HEK293 (cell line): ENCODE measurements at regions not wholly inside any gene's neighbourhood (a gene's known extent, or its start where the extent isn't known, plus 50 kb on each side); places are given as distances from the start of the nearest gene placed in this dataset.

Experiments
- CTCF ChIA-PET: fragments of 350-600 bp; formaldehyde crosslinking; extraction: SDS; loops from one replicate; lab custom pipeline; 2021; ENCODE audit warnings: antibody characterized with exemption; lab: Yijun Ruan, JAX
- POLR2A ChIA-PET: fragments of 300-600 bp; formaldehyde crosslinking; extraction: SDS; loops from one replicate; lab custom pipeline; 2020; ENCODE audit warnings: antibody characterized with exemption, inconsistent platforms; lab: Yijun Ruan, JAX
- H3K27ac ChIP-seq: fragments of 200-500 bp; sonication (Bioruptor generic); 2 replicates; pipeline ENCODE4 v1.5.1; 2014; ENCODE audit warnings: low read depth, low read length, control low read depth, inconsistent platforms; ENCODE audit errors: extremely low read depth
- H3K36me3 ChIP-seq, 2 experiments: fragments of 200-500 bp in 1 of 2; sonication (Bioruptor generic) in 1 of 2; 1 replicate in 1 of 2; 2 replicates in 1 of 2; pipeline ENCODE4 v1.5.1; 2014 to 2017; ENCODE audit warnings: inconsistent platforms in 2 of 2, low read length in 2 of 2; ENCODE audit not compliant: control insufficient read depth in 2 of 2, insufficient read depth in 1 of 2
- H3K4me1 ChIP-seq: fragments of 200-500 bp; sonication (Bioruptor generic); 2 replicates; pipeline ENCODE4 v1.5.1; 2014; ENCODE audit warnings: mild to moderate bottlenecking, low read length, inconsistent platforms; ENCODE audit not compliant: control insufficient read depth, insufficient read depth
- H3K4me3 ChIP-seq: 2 replicates; pipeline ENCODE4 v1.5.1; 2011; ENCODE audit warnings: low read depth, mild to moderate bottlenecking, control low read depth, low read length, moderate library complexity
- H3K9me3 ChIP-seq: fragments of 200-500 bp; sonication (Bioruptor generic); 2 replicates; pipeline ENCODE4 v1.5.1; 2014; ENCODE audit warnings: low read depth, low read length, inconsistent platforms; ENCODE audit not compliant: control insufficient read depth, insufficient read depth
- FEZF1 ChIP-seq: fragments of 450-650 bp; formaldehyde crosslinking; IDR thresholded peaks from 2 replicates; pipeline ENCODE4 v1.5.1; 2016; ENCODE audit warnings: missing biosample characterization, missing genetic modification characterization
- KLF9 ChIP-seq: fragments of 450-650 bp; formaldehyde crosslinking; IDR thresholded peaks from 2 replicates; pipeline ENCODE4 v1.5.1; 2016; ENCODE audit warnings: missing biosample characterization, missing genetic modification characterization, low read depth
- MYNN ChIP-seq: fragments of 450-650 bp; formaldehyde crosslinking; IDR thresholded peaks from 2 replicates; pipeline ENCODE4 v1.5.1; 2016; ENCODE audit warnings: missing biosample characterization, missing genetic modification characterization, borderline replicate concordance
- REPIN1 ChIP-seq: fragments of 450-650 bp; formaldehyde crosslinking; IDR thresholded peaks from 2 replicates; pipeline ENCODE4 v1.5.1; 2017; ENCODE audit warnings: missing biosample characterization, missing genetic modification characterization, low read depth
- ZBTB21 ChIP-seq: fragments of 450-650 bp; formaldehyde crosslinking; IDR thresholded peaks from 2 replicates; pipeline ENCODE4 v1.5.1; 2017; ENCODE audit warnings: missing biosample characterization, missing genetic modification characterization
- ZFP37 ChIP-seq: fragments of 450-650 bp; formaldehyde crosslinking; IDR thresholded peaks from 2 replicates; pipeline ENCODE4 v1.5.1; 2016; ENCODE audit warnings: missing biosample characterization, missing genetic modification characterization
- ZNF112 ChIP-seq: fragments of 450-650 bp; formaldehyde crosslinking; IDR thresholded peaks from 2 replicates; pipeline ENCODE4 v1.5.0; 2017; ENCODE audit warnings: missing biosample characterization, missing genetic modification characterization
- ZNF138 ChIP-seq: fragments of 450-650 bp; formaldehyde crosslinking; IDR thresholded peaks from 2 replicates; pipeline ENCODE4 v1.5.1; 2016; ENCODE audit warnings: missing biosample characterization, missing genetic modification characterization, borderline replicate concordance
- ZNF157 ChIP-seq: fragments of 450-650 bp; formaldehyde crosslinking; IDR thresholded peaks from 2 replicates; pipeline ENCODE4 v1.5.1; 2016; ENCODE audit warnings: missing biosample characterization, missing genetic modification characterization
- ZNF169 ChIP-seq: fragments of 450-650 bp; formaldehyde crosslinking; IDR thresholded peaks from 2 replicates; pipeline ENCODE4 v1.5.1; 2016; ENCODE audit warnings: missing biosample characterization, missing genetic modification characterization
- ZNF2 ChIP-seq: fragments of 450-650 bp; formaldehyde crosslinking; IDR thresholded peaks from 2 replicates; pipeline ENCODE4 v1.5.1; 2016; ENCODE audit warnings: missing biosample characterization, missing genetic modification characterization
- ZNF335 ChIP-seq: fragments of 450-650 bp; formaldehyde crosslinking; conservative IDR thresholded peaks from 2 replicates; pipeline ENCODE4 v1.5.1; 2016; ENCODE audit warnings: missing biosample characterization, missing genetic modification characterization
- ZNF37A ChIP-seq: fragments of 450-650 bp; IDR thresholded peaks from 2 replicates; pipeline ENCODE4 v1.5.1; 2018; ENCODE audit warnings: missing biosample characterization, missing genetic modification characterization
- ZNF529 ChIP-seq: fragments of 450-650 bp; formaldehyde crosslinking; IDR thresholded peaks from 2 replicates; pipeline ENCODE4 v1.5.1; 2017; ENCODE audit warnings: missing genetic modification characterization, missing biosample characterization; ENCODE audit not compliant: insufficient replicate concordance
- ZNF621 ChIP-seq: fragments of 450-650 bp; formaldehyde crosslinking; IDR thresholded peaks from 2 replicates; pipeline ENCODE4 v1.5.1; 2017; ENCODE audit warnings: missing biosample characterization, missing genetic modification characterization
- ZNF670 ChIP-seq: fragments of 450-650 bp; formaldehyde crosslinking; IDR thresholded peaks from 2 replicates; pipeline ENCODE4 v1.5.1; 2016; ENCODE audit warnings: missing biosample characterization, missing genetic modification characterization, low read depth
- ZNF768 ChIP-seq: fragments of 450-650 bp; formaldehyde crosslinking; IDR thresholded peaks from 2 replicates; pipeline ENCODE4 v1.5.1; 2018; ENCODE audit warnings: missing biosample characterization, mild to moderate bottlenecking, missing genetic modification characterization
- TF ChIP-seq, protein P1 (sequence below): fragments of 450-650 bp; formaldehyde crosslinking; IDR thresholded peaks from 2 replicates; pipeline ENCODE4 v1.5.0; 2017; ENCODE audit warnings: missing biosample characterization, missing genetic modification characterization, borderline replicate concordance
- TF ChIP-seq, protein P2 (sequence below): fragments of 450-650 bp; formaldehyde crosslinking; IDR thresholded peaks from 2 replicates; pipeline ENCODE4 v1.5.1; 2016; ENCODE audit warnings: missing biosample characterization, missing genetic modification characterization

DNA sequence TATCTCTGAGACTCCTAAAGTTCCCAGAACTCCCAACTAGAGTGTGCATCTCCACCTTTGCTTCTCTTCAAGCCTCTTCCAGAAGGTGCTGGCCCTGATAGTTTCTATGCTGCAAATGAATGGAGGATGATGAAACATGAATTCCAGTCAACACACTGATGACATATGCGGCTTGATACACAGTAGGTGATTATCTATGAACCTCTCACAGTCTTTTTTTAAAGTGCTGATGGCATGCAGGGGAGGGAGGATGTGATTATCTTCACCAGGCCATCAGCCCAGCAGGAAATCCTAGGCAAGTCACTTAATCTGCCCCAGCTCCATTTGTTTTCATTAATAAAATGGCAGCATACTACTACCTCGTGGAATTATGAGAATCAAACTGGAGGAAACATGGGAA, 548.5 kb downstream of the SOX6 start (continued):
- TF ChIP-seq, protein P1, sequence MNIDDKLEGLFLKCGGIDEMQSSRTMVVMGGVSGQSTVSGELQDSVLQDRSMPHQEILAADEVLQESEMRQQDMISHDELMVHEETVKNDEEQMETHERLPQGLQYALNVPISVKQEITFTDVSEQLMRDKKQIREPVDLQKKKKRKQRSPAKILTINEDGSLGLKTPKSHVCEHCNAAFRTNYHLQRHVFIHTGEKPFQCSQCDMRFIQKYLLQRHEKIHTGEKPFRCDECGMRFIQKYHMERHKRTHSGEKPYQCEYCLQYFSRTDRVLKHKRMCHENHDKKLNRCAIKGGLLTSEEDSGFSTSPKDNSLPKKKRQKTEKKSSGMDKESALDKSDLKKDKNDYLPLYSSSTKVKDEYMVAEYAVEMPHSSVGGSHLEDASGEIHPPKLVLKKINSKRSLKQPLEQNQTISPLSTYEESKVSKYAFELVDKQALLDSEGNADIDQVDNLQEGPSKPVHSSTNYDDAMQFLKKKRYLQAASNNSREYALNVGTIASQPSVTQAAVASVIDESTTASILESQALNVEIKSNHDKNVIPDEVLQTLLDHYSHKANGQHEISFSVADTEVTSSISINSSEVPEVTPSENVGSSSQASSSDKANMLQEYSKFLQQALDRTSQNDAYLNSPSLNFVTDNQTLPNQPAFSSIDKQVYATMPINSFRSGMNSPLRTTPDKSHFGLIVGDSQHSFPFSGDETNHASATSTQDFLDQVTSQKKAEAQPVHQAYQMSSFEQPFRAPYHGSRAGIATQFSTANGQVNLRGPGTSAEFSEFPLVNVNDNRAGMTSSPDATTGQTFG (tag by site-specific recombination), result no peak
- no peak for TF ChIP-seq KLF9
- TF ChIP-seq, protein P2, sequence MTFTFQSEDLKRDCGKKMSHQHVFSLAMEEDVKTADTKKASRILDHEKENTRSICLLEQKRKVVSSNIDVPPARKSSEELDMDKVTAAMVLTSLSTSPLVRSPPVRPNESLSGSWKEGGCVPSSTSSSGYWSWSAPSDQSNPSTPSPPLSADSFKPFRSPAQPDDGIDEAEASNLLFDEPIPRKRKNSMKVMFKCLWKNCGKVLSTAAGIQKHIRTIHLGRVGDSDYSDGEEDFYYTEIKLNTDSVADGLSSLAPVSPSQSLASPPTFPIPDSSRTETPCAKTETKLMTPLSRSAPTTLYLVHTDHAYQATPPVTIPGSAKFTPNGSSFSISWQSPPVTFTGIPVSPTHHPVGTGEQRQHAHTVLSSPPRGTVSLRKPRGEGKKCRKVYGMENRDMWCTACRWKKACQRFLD (tag by site-specific recombination), result no peak
- TF ChIP-seq ZFP37 (tag by site-specific recombination), result no peak
- no peak for TF ChIP-seq ZNF2 (tag by site-specific recombination)
- TF ChIP-seq, all 188 proteins: peak for 2

DNA sequence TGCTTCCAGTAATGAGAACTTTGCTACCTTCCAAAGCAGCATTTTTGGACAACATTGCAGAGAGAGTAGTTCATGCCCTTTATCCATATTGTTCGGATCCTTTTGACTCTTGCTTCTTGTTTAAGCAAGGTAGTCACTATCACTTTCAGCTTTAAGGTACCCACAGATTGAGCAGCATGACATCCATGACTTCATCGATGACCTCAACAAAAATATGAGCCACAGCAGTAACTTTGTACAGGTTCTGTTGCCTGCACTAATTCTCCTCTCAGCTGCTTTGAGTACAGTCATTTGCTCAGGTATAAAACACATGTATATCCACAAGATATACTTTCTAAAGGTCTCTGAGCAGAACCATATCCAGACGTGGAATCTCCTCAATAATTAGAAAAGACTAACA, 546.3 kb downstream of the SOX6 start:
- CTCF ChIA-PET, result interaction anchor here (1.0 kb wide), 1 partner anchor 9 kb away, joined by 3 read pairs; no protein-coding TSS in a partner anchor
- H3K36me3 ChIP-seq, result no peaks in the 10 kb centered on the region
- no peaks in the 10 kb centered on the region for H3K9me3 ChIP-seq
- no peaks in the 10 kb centered on the region for H3K4me1 ChIP-seq
- H3K4me3 ChIP-seq, result no peak overlapping the region
- no peak overlapping the region for H3K27ac ChIP-seq
- POLR2A ChIA-PET, result no interaction called here
- TF ChIP-seq ZBTB21 (tag by site-specific recombination), result peak; percentile 57; the same call in 1 of the 2 replicates
- TF ChIP-seq ZNF335 (tag by site-specific recombination), result 0 out of 2 replicates have a peak, but pooled peaks have one; percentile 19
- TF ChIP-seq ZNF157, result no peak
- no peak for TF ChIP-seq ZNF768 (tag by site-specific recombination)

DNA sequence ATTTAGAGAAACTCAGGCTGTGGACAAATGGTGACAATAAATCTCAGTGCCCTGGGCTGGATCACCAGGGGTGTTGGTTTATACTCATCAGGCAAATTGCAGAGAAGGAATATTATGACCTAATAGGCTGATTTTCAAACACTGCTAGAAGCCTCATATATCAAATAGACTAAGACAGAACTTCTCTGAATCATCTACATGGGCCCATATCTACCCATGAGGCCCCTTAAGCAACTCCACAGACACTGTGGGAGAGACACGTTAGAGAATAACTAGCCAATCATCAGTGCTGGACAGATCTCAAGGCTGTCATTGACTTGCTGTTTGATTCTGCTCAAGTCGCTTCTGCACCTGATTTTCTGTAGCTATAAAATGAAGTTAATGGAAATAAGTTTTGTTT, 545.8 kb downstream of the SOX6 start:
- H3K9me3 ChIP-seq, result no peaks in the 10 kb centered on the region
- no peak overlapping the region for H3K27ac ChIP-seq
- H3K4me3 ChIP-seq, result no peak overlapping the region
- TF ChIP-seq ZNF621 (tag by site-specific recombination) (no peak), ZNF670 (tag by site-specific recombination) (no peak), ZNF529 (tag by site-specific recombination) (no peak), ZNF37A (tag by site-specific recombination) (no peak), MYNN (no peak), FEZF1 (tag by site-specific recombination) (no peak), ZNF169 (tag by site-specific recombination) (no peak), REPIN1 (tag by site-specific recombination) (no peak), ZNF112 (tag by site-specific recombination) (no peak), ZNF138 (tag by site-specific recombination) (no peak)
- ChIA-PET POLR2A (no interaction called here), CTCF (interaction anchor here (1.0 kb wide), 1 partner anchor 9 kb away, joined by 3 read pairs; no protein-coding TSS in a partner anchor)
- no peaks in the 10 kb centered on the region for H3K4me1 ChIP-seq
- H3K36me3 ChIP-seq, result no peaks in the 10 kb centered on the region
